H7 (cell line): ENCODE measurements at regions not wholly inside any gene's neighbourhood (a gene's known extent, or its start where the extent isn't known, plus 50 kb on each side); places are given as distances from the start of the nearest gene placed in this dataset.

Experiments used
- DNase-seq: peaks from one replicate; pipeline ENCODE4 v3.0.0; 2012
- H3K27me3 ChIP-seq: 2 replicates; pipeline ENCODE4 v1.6.0; 2011; ENCODE audit warnings: mild to moderate bottlenecking, low read length; ENCODE audit not compliant: control insufficient read depth, insufficient read depth
- H3K36me3 ChIP-seq: replicated peaks from 2 replicates; pipeline ENCODE4 v1.5.1; 2011; ENCODE audit warnings: low read length; ENCODE audit not compliant: control insufficient read depth, insufficient read depth
- H3K4me3 ChIP-seq: 2 replicates; pipeline ENCODE4 v1.5.1; 2011; ENCODE audit warnings: low read depth, mild to moderate bottlenecking, control low read depth, low read length, moderate library complexity; ENCODE audit not compliant: insufficient read depth

GRCh38 chr5:146993876-146994530 is 115.4 kb upstream of the PPP2R2B start:
- Histone ChIP-seq H3K36me3 (no peaks in the 10 kb centered on the region), H3K27me3 (no peaks in the 10 kb centered on the region), H3K4me3 (no peak overlapping the region)
- DNase-seq, result no peak

GRCh38 chr5:146995878-146996277 is 117.3 kb upstream of the PPP2R2B start:
- Histone ChIP-seq H3K36me3 (no peaks in the 10 kb centered on the region), H3K4me3 (no peak overlapping the region), H3K27me3 (no peaks in the 10 kb centered on the region)
- no peak for DNase-seq

- H3K36me3 ChIP-seq, result no peaks in the 10 kb centered on the region
- no peak for DNase-seq
- H3K4me3 ChIP-seq, result no peak overlapping the region
- H3K27me3 ChIP-seq, result no peaks in the 10 kb centered on the region
Observed at GRCh38 chr5:147015405-147015804, 136.8 kb upstream of the PPP2R2B start.

GRCh38 chr5:147017191-147017590 is 138.6 kb upstream of the PPP2R2B start:
- H3K36me3 ChIP-seq, result no peaks in the 10 kb centered on the region
- no peaks in the 10 kb centered on the region for H3K27me3 ChIP-seq
- H3K4me3 ChIP-seq, result no peak overlapping the region
- DNase-seq, result no peak

- Histone ChIP-seq H3K4me3 (no peak overlapping the region), H3K36me3 (no peaks in the 10 kb centered on the region)
Observed at GRCh38 chr5:147017621-147018020, 139.1 kb upstream of the PPP2R2B start.

GRCh38 chr5:147018812-147019211 is 140.3 kb upstream of the PPP2R2B start:
- no peaks in the 10 kb centered on the region for H3K36me3 ChIP-seq
- no peak overlapping the region for H3K4me3 ChIP-seq
- H3K27me3 ChIP-seq, result no peaks in the 10 kb centered on the region
- no peak for DNase-seq

More at GRCh38 chr5:147017621-147018020, 139.1 kb upstream of the PPP2R2B start:
- H3K27me3 ChIP-seq, result no peaks in the 10 kb centered on the region
- DNase-seq, result no peak

- no peak for DNase-seq
- Histone ChIP-seq H3K27me3 (no peaks in the 10 kb centered on the region), H3K4me3 (no peak overlapping the region), H3K36me3 (no peaks in the 10 kb centered on the region)
Observed at GRCh38 chr5:147036691-147037245, 158.2 kb upstream of the PPP2R2B start.

GRCh38 chr5:147037515-147038205 is 159.1 kb upstream of the PPP2R2B start:
- Histone ChIP-seq H3K27me3 (no peaks in the 10 kb centered on the region), H3K4me3 (no peak overlapping the region), H3K36me3 (no peaks in the 10 kb centered on the region)
- DNase-seq, result no peak

- Histone ChIP-seq H3K27me3 (no peaks in the 10 kb centered on the region), H3K36me3 (no peaks in the 10 kb centered on the region), H3K4me3 (no peak overlapping the region)
- DNase-seq, result no peak
Observed at GRCh38 chr5:147040856-147041255, 162.3 kb upstream of the PPP2R2B start.

- peak overlapping the region; percentile 6; the same call in 1 of the 2 replicates for H3K4me3 ChIP-seq
- DNase-seq, result no peak
- no peaks in the 10 kb centered on the region for H3K36me3 ChIP-seq
- H3K27me3 ChIP-seq, result no peaks in the 10 kb centered on the region
Observed at GRCh38 chr5:147044572-147045273, 166.2 kb upstream of the PPP2R2B start.

GRCh38 chr5:147045290-147045689 is 166.7 kb upstream of the PPP2R2B start:
- Histone ChIP-seq H3K36me3 (no peaks in the 10 kb centered on the region), H3K27me3 (no peaks in the 10 kb centered on the region), H3K4me3 (no peak overlapping the region; the same call in 1 of the 2 replicates)
- no peak for DNase-seq

GRCh38 chr5:147046281-147046680 is 167.7 kb upstream of the PPP2R2B start:
- no peaks in the 10 kb centered on the region for H3K36me3 ChIP-seq
- no peaks in the 10 kb centered on the region for H3K27me3 ChIP-seq
- DNase-seq, result no peak
- no peak overlapping the region for H3K4me3 ChIP-seq

- no peak for DNase-seq
- Histone ChIP-seq H3K4me3 (no peak overlapping the region), H3K36me3 (no peaks in the 10 kb centered on the region), H3K27me3 (no peaks in the 10 kb centered on the region)
Observed at GRCh38 chr5:147046894-147047293, 168.3 kb upstream of the PPP2R2B start.

- Histone ChIP-seq H3K36me3 (no peaks in the 10 kb centered on the region), H3K27me3 (no peaks in the 10 kb centered on the region), H3K4me3 (no peak overlapping the region)
- no peak for DNase-seq
Observed at GRCh38 chr5:147049764-147050163, 171.2 kb upstream of the PPP2R2B start.

- H3K4me3 ChIP-seq, result no peak overlapping the region
- no peak for DNase-seq
- no peaks in the 10 kb centered on the region for H3K27me3 ChIP-seq
- H3K36me3 ChIP-seq, result no peaks in the 10 kb centered on the region
Observed at GRCh38 chr5:147050172-147050571, 171.6 kb upstream of the PPP2R2B start.
